ENCODE measurements at regions not wholly inside any gene's neighbourhood (a gene's known extent, or its start where the extent isn't known, plus 50 kb on each side); places are given as distances from the start of the nearest gene placed in this dataset.

DNA sequence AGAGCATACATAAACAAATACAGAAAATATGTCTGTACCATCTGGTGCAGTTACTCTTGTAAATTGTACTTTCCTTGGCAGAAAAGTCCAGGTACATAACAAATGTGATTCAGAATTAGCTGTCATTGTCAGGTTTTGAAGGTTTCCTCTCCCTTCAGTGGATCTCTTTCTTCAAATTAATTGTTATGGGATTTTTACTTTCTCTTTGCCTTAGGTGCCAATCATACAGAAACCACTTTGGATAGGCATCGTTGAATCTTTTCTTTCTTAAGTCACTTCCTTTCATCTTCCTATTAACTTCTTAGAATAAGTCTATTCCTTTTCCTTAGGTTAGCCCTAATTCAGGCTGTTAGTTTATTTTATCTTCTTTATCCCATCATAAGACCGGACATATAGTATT is 1992.1 kb upstream of the IGFBP7 start:
- TF ChIP-seq, protein P1, sequence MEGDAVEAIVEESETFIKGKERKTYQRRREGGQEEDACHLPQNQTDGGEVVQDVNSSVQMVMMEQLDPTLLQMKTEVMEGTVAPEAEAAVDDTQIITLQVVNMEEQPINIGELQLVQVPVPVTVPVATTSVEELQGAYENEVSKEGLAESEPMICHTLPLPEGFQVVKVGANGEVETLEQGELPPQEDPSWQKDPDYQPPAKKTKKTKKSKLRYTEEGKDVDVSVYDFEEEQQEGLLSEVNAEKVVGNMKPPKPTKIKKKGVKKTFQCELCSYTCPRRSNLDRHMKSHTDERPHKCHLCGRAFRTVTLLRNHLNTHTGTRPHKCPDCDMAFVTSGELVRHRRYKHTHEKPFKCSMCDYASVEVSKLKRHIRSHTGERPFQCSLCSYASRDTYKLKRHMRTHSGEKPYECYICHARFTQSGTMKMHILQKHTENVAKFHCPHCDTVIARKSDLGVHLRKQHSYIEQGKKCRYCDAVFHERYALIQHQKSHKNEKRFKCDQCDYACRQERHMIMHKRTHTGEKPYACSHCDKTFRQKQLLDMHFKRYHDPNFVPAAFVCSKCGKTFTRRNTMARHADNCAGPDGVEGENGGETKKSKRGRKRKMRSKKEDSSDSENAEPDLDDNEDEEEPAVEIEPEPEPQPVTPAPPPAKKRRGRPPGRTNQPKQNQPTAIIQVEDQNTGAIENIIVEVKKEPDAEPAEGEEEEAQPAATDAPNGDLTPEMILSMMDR (IDR thresholded peaks at IDR 0.05) = no peak
- TF ChIP-seq POLR2A (IDR thresholded peaks at IDR 0.05) = no peak
